Esophagus squamous epithelium (tissue), 4 donors: ENCODE measurements at regions not wholly inside any gene's neighbourhood (a gene's known extent, or its start where the extent isn't known, plus 50 kb on each side); places are given as distances from the start of the nearest gene placed in this dataset.

Experiments
- POLR2A ChIP-seq, 4 donors: fragments of 450-650 bp; IDR thresholded peaks; one replicate each; pipeline ENCODE4 v1.6.1; 2017; ENCODE audit warnings: antibody characterized with exemption in 4 of 4, mild to moderate bottlenecking in 4 of 4, moderate library complexity in 3 of 4
- TF ChIP-seq, protein P1 (sequence below), 6 experiments: fragments of 450-650 bp in 4 of 6; fragments of 200-600 bp in 2 of 6; sonication (generic) in 2 of 6; IDR thresholded peaks; one replicate each; pipeline ENCODE4 v1.5.1; 2016 to 2019; ENCODE audit warnings: antibody characterized with exemption in 6 of 6, mild to moderate bottlenecking in 4 of 6, moderate library complexity in 4 of 6

DNA sequence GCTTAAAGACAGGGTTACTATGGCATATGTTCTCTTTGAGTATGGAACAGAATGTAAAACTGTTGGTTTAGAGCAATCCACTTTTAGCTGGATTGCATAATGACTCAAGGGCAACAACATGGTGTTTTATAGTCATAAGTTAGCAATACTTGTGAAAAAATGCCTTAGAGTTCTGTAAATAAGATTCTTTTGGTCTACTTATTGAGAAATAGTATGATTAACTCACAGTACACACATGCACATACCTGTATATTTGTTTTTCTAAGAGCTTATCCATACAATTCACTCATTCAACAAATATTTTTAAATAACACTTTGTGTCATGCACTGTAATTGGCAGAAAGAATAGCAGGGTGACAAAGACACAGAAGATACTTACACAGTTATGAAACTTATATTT lies 1415.5 kb downstream of the PCDH7 start:
- TF ChIP-seq, protein P1, sequence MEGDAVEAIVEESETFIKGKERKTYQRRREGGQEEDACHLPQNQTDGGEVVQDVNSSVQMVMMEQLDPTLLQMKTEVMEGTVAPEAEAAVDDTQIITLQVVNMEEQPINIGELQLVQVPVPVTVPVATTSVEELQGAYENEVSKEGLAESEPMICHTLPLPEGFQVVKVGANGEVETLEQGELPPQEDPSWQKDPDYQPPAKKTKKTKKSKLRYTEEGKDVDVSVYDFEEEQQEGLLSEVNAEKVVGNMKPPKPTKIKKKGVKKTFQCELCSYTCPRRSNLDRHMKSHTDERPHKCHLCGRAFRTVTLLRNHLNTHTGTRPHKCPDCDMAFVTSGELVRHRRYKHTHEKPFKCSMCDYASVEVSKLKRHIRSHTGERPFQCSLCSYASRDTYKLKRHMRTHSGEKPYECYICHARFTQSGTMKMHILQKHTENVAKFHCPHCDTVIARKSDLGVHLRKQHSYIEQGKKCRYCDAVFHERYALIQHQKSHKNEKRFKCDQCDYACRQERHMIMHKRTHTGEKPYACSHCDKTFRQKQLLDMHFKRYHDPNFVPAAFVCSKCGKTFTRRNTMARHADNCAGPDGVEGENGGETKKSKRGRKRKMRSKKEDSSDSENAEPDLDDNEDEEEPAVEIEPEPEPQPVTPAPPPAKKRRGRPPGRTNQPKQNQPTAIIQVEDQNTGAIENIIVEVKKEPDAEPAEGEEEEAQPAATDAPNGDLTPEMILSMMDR (IDR thresholded peaks at IDR 0.05): no peak
- no peak for TF ChIP-seq POLR2A (IDR thresholded peaks at IDR 0.05)
